Ecto neural progenitor cell (in vitro differentiated cells): ENCODE measurements at regions not wholly inside any gene's neighbourhood (a gene's known extent, or its start where the extent isn't known, plus 50 kb on each side); places are given as distances from the start of the nearest gene placed in this dataset.

Source experiments
- DNase-seq: peaks from one replicate; pipeline ENCODE4 v3.0.0-alpha.2; 2018; ENCODE audit warnings: low spot score

- no peak for DNase-seq
Observed at GRCh38 chr18:72360634-72361033, 183.5 kb downstream of the CBLN2 start.

- no peak for DNase-seq
Observed at GRCh38 chr18:72342933-72343332, 201.2 kb downstream of the CBLN2 start.

- no peak for DNase-seq
Observed at GRCh38 chr18:72339976-72340375, 204.2 kb downstream of the CBLN2 start.

GRCh38 chr18:72336786-72337185, 207.4 kb downstream of the CBLN2 start:
- no peak for DNase-seq

- no peak for DNase-seq
Observed at GRCh38 chr18:72329533-72329932, 214.6 kb downstream of the CBLN2 start.

- DNase-seq: no peak
Observed at GRCh38 chr18:72325307-72325706, 218.8 kb downstream of the CBLN2 start.

GRCh38 chr18:72324677-72325076, 219.5 kb downstream of the CBLN2 start:
- DNase-seq: no peak

- no peak for DNase-seq
Observed at GRCh38 chr18:72316497-72316896, 227.6 kb downstream of the CBLN2 start.

GRCh38 chr18:72283148-72283925, 260.8 kb downstream of the CBLN2 start:
- DNase-seq: no peak

GRCh38 chr18:72273025-72273424, 271.1 kb downstream of the CBLN2 start:
- no peak for DNase-seq

- DNase-seq: no peak
Observed at GRCh38 chr18:72261590-72261989, 282.6 kb downstream of the CBLN2 start.

- no peak for DNase-seq
Observed at GRCh38 chr18:72246076-72246475, 298.1 kb downstream of the CBLN2 start.

- DNase-seq: peak; percentile 54
Observed at GRCh38 chr18:72235422-72235821, 308.7 kb downstream of the CBLN2 start.

GRCh38 chr18:72233106-72233505, 311.0 kb downstream of the CBLN2 start:
- DNase-seq: no peak

- DNase-seq: no peak
Observed at GRCh38 chr18:72232644-72233043, 311.5 kb downstream of the CBLN2 start.

GRCh38 chr18:72225958-72226357, 318.2 kb downstream of the CBLN2 start:
- no peak for DNase-seq

GRCh38 chr18:72223733-72224132, 320.4 kb downstream of the CBLN2 start:
- DNase-seq: no peak

GRCh38 chr18:72208920-72209676, 335.0 kb downstream of the CBLN2 start:
- peak; percentile 22 for DNase-seq

GRCh38 chr18:72207280-72207679, 336.9 kb downstream of the CBLN2 start:
- peak; percentile 40 for DNase-seq

- no peak for DNase-seq
Observed at GRCh38 chr18:72206814-72207213, 337.3 kb downstream of the CBLN2 start.

- no peak for DNase-seq
Observed at GRCh38 chr18:72201032-72201431, 343.1 kb downstream of the CBLN2 start.

- DNase-seq: no peak
Observed at GRCh38 chr18:72197591-72197990, 346.6 kb downstream of the CBLN2 start.

GRCh38 chr18:72194072-72194471, 350.1 kb downstream of the CBLN2 start:
- DNase-seq: no peak
